Ureter (tissue), 1 donor: ENCODE measurements at regions not wholly inside any gene's neighbourhood (a gene's known extent, or its start where the extent isn't known, plus 50 kb on each side); places are given as distances from the start of the nearest gene placed in this dataset.

Experiments used
- DNase-seq: peaks from one replicate; pipeline ENCODE4 v3.0.0-alpha.2; 2020; ENCODE audit warnings: low spot score
- donor health status: DM: yes; HTN: yes; CAD: no.

- no peak for DNase-seq
Measured at GRCh38 chr11:97279341-97279740, 889.5 kb downstream of the JRKL start.

- no peak for DNase-seq
Measured at GRCh38 chr11:97280347-97280746, 890.5 kb downstream of the JRKL start.

- no peak for DNase-seq
Measured at GRCh38 chr11:97289823-97290222, 900.0 kb downstream of the JRKL start.

GRCh38 chr11:97290464-97291041 lies 900.7 kb downstream of the JRKL start:
- DNase-seq: no peak

GRCh38 chr11:97296301-97296700 lies 906.5 kb downstream of the JRKL start:
- DNase-seq: no peak

GRCh38 chr11:97309291-97309690 lies 919.5 kb downstream of the JRKL start:
- DNase-seq: no peak

- no peak for DNase-seq
Measured at GRCh38 chr11:97325693-97326092, 935.9 kb downstream of the JRKL start.

- DNase-seq: no peak
Measured at GRCh38 chr11:97332271-97332670, 942.5 kb downstream of the JRKL start.

GRCh38 chr11:97336064-97336463 lies 946.3 kb downstream of the JRKL start:
- no peak for DNase-seq

GRCh38 chr11:97345032-97345431 lies 955.2 kb downstream of the JRKL start:
- DNase-seq: no peak

- DNase-seq: no peak
Measured at GRCh38 chr11:97349201-97349600, 959.4 kb downstream of the JRKL start.

GRCh38 chr11:97351939-97352338 lies 962.1 kb downstream of the JRKL start:
- DNase-seq: no peak

GRCh38 chr11:97354026-97354425 lies 964.2 kb downstream of the JRKL start:
- DNase-seq: no peak

GRCh38 chr11:97354576-97354975 lies 964.8 kb downstream of the JRKL start:
- DNase-seq: no peak

GRCh38 chr11:97355230-97355629 lies 965.4 kb downstream of the JRKL start:
- DNase-seq: no peak

- DNase-seq: no peak
Measured at GRCh38 chr11:97356144-97356543, 966.3 kb downstream of the JRKL start.

GRCh38 chr11:97359016-97359415 lies 969.2 kb downstream of the JRKL start:
- no peak for DNase-seq

- no peak for DNase-seq
Measured at GRCh38 chr11:97361812-97362378, 972.1 kb downstream of the JRKL start.

GRCh38 chr11:97363331-97363730 lies 973.5 kb downstream of the JRKL start:
- DNase-seq: no peak

GRCh38 chr11:97364047-97364446 lies 974.2 kb downstream of the JRKL start:
- no peak for DNase-seq

- no peak for DNase-seq
Measured at GRCh38 chr11:97367406-97368083, 977.7 kb downstream of the JRKL start.

GRCh38 chr11:97389270-97389669 lies 999.5 kb downstream of the JRKL start:
- DNase-seq: no peak

GRCh38 chr11:97398246-97398645 lies 1008.4 kb downstream of the JRKL start:
- DNase-seq: no peak

GRCh38 chr11:97409141-97409540 lies 1019.3 kb downstream of the JRKL start:
- DNase-seq: no peak
